ENCODE measurements at regions not wholly inside any gene's neighbourhood (a gene's known extent, or its start where the extent isn't known, plus 50 kb on each side); places are given as distances from the start of the nearest gene placed in this dataset.
"Not testable (repeated sequence)": the region's sequence is repeated elsewhere in the genome, so short reads cannot be mapped to it uniquely, and the experiment has no call there.

GRCh38 chr2:145751155-145751554 lies 1231.2 kb upstream of the ZEB2 start:
- no peak for DNase-seq (ENCODE audit: low read depth in 2 of 3, low spot score in 1 of 3)

- no peak for DNase-seq (ENCODE audit: low read depth in 2 of 3, low spot score in 1 of 3)
These were observed 1230.7 kb upstream of the ZEB2 start for GRCh38 chr2:145750612-145751011.

GRCh38 chr2:145750144-145750543 lies 1230.2 kb upstream of the ZEB2 start:
- no peak for DNase-seq (ENCODE audit: low read depth in 2 of 3, low spot score in 1 of 3)

GRCh38 chr2:145749556-145749955 lies 1229.6 kb upstream of the ZEB2 start:
- no peak for DNase-seq (ENCODE audit: low read depth in 2 of 3, low spot score in 1 of 3)

- DNase-seq (ENCODE audit: low read depth in 2 of 3, low spot score in 1 of 3): no peak
These were observed 1229.0 kb upstream of the ZEB2 start for GRCh38 chr2:145748927-145749326.

- DNase-seq (ENCODE audit: low read depth in 2 of 3, low spot score in 1 of 3): no peak
These were observed 1227.8 kb upstream of the ZEB2 start for GRCh38 chr2:145747715-145748114.

- DNase-seq (ENCODE audit: low read depth in 2 of 3, low spot score in 1 of 3): not testable (repeated sequence)
These were observed 1225.4 kb upstream of the ZEB2 start for GRCh38 chr2:145745387-145745721.

GRCh38 chr2:145744541-145745386 lies 1224.8 kb upstream of the ZEB2 start:
- DNase-seq (ENCODE audit: low read depth in 2 of 3, low spot score in 1 of 3): no peak

GRCh38 chr2:145743011-145743410 lies 1223.1 kb upstream of the ZEB2 start:
- no peak for DNase-seq (ENCODE audit: low read depth in 2 of 3, low spot score in 1 of 3)

- no peak for DNase-seq (ENCODE audit: low read depth in 2 of 3, low spot score in 1 of 3)
These were observed 1221.7 kb upstream of the ZEB2 start for GRCh38 chr2:145741636-145742035.

GRCh38 chr2:145741181-145741580 lies 1221.3 kb upstream of the ZEB2 start:
- DNase-seq (ENCODE audit: low read depth in 2 of 3, low spot score in 1 of 3): no peak

GRCh38 chr2:145740302-145740701 lies 1220.4 kb upstream of the ZEB2 start:
- DNase-seq (ENCODE audit: low read depth in 2 of 3, low spot score in 1 of 3): no peak

- DNase-seq (ENCODE audit: low read depth in 2 of 3, low spot score in 1 of 3): no peak
These were observed 1219.8 kb upstream of the ZEB2 start for GRCh38 chr2:145739681-145740080.

- no peak for DNase-seq (ENCODE audit: low read depth in 2 of 3, low spot score in 1 of 3)
These were observed 1217.0 kb upstream of the ZEB2 start for GRCh38 chr2:145736871-145737270.

- no peak for DNase-seq (ENCODE audit: low read depth in 2 of 3, low spot score in 1 of 3)
These were observed 1211.5 kb upstream of the ZEB2 start for GRCh38 chr2:145731467-145731866.

GRCh38 chr2:145729993-145730770 lies 1210.3 kb upstream of the ZEB2 start:
- no peak for DNase-seq (ENCODE audit: low read depth in 2 of 3, low spot score in 1 of 3)

- no peak for DNase-seq (ENCODE audit: low read depth in 2 of 3, low spot score in 1 of 3)
These were observed 1209.6 kb upstream of the ZEB2 start for GRCh38 chr2:145729481-145729880.

GRCh38 chr2:145728511-145728910 lies 1208.6 kb upstream of the ZEB2 start:
- no peak for DNase-seq (ENCODE audit: low read depth in 2 of 3, low spot score in 1 of 3)

GRCh38 chr2:145725876-145726275 lies 1206.0 kb upstream of the ZEB2 start:
- no peak for DNase-seq (ENCODE audit: low read depth in 2 of 3, low spot score in 1 of 3)

- no peak for DNase-seq (ENCODE audit: low read depth in 2 of 3, low spot score in 1 of 3)
These were observed 1204.5 kb upstream of the ZEB2 start for GRCh38 chr2:145724311-145724898.

GRCh38 chr2:145723872-145724271 lies 1204.0 kb upstream of the ZEB2 start:
- DNase-seq (ENCODE audit: low read depth in 2 of 3, low spot score in 1 of 3): no peak

- DNase-seq (ENCODE audit: low read depth in 2 of 3, low spot score in 1 of 3): no peak
These were observed 1201.8 kb upstream of the ZEB2 start for GRCh38 chr2:145721681-145722080.

All from stimulated activated CD4-positive, alpha-beta T cell treated with anti-CD3 and anti-CD28 coated beads, Interleukin-12 subunit alpha, Interleukin-12 subunit beta, amount 100 ng/mL, for 48 hours (primary cell).